CD4-positive, CD25-positive, alpha-beta regulatory T cell (primary cell): ENCODE measurements at regions not wholly inside any gene's neighbourhood (a gene's known extent, or its start where the extent isn't known, plus 50 kb on each side); places are given as distances from the start of the nearest gene placed in this dataset.

Source experiments
- ATAC-seq, 2 donors: fragments of 150-1000 bp; cut with Tn5 transposase; one replicate each; pipeline ENCODE4 v1.10.0; 2021; ENCODE audit warnings: low read depth in 2 of 2, moderate number of reproducible peaks in 2 of 2, moderate library complexity in 1 of 2
- DNase-seq, 3 donors: peaks; one replicate each; pipeline versions ENCODE4 v3.0.0 to v3.0.0-alpha.2; 2012 to 2022; ENCODE audit warnings: mixed read lengths in 1 of 3
- H3K27ac ChIP-seq: one replicate; pipeline ENCODE4 v1.7.0; 2013; ENCODE audit warnings: mild to moderate bottlenecking, low read length; ENCODE audit not compliant: insufficient read depth, poor library complexity, severe bottlenecking
- H3K27me3 ChIP-seq: one replicate; pipeline ENCODE4 v1.7.0; 2013; ENCODE audit warnings: low read length; ENCODE audit not compliant: control insufficient read depth, insufficient read depth
- H3K36me3 ChIP-seq: one replicate; pipeline ENCODE4 v1.7.0; 2013; ENCODE audit warnings: mild to moderate bottlenecking, low read length, moderate library complexity; ENCODE audit not compliant: control insufficient read depth, insufficient read depth
- H3K4me1 ChIP-seq: 2 replicates; pipeline ENCODE4 v1.7.0; 2013; ENCODE audit warnings: mild to moderate bottlenecking, low read length; ENCODE audit not compliant: insufficient read depth, control insufficient read depth, poor library complexity, severe bottlenecking
- H3K4me3 ChIP-seq: one replicate; pipeline ENCODE4 v1.7.0; 2013; ENCODE audit warnings: low read depth, mild to moderate bottlenecking, low read length, moderate library complexity
- H3K9me3 ChIP-seq, 2 experiments: 1 replicate in 1 of 2; 2 replicates in 1 of 2; pipeline ENCODE4 v1.7.0; 2013; ENCODE audit warnings: low read length in 2 of 2, mild to moderate bottlenecking in 1 of 2, moderate library complexity in 1 of 2; ENCODE audit not compliant: control insufficient read depth in 2 of 2
- H3K27ac Mint-ChIP-seq, 3 donors: one replicate each; pipeline ENCODE4 v1.8.0; 2020 to 2022; ENCODE audit warnings: mild to moderate bottlenecking in 3 of 3, mixed read lengths in 3 of 3, moderate library complexity in 2 of 3
- H3K27me3 Mint-ChIP-seq: one replicate; pipeline ENCODE4 v1.8.0; 2022; ENCODE audit warnings: mild to moderate bottlenecking, mixed read lengths
- H3K36me3 Mint-ChIP-seq: one replicate; pipeline ENCODE4 v1.8.0; 2020; ENCODE audit warnings: mixed read lengths
- H3K4me1 Mint-ChIP-seq, 4 donors: one replicate each; pipeline ENCODE4 v1.8.0; 2020 to 2022; ENCODE audit warnings: mixed read lengths in 4 of 4, mild to moderate bottlenecking in 1 of 4
- H3K4me3 Mint-ChIP-seq, 4 donors: one replicate each; pipeline ENCODE4 v1.8.0; 2020 to 2022; ENCODE audit warnings: mild to moderate bottlenecking in 4 of 4, mixed read lengths in 4 of 4, moderate library complexity in 3 of 4
- H3K9me3 Mint-ChIP-seq, 7 donors: one replicate each; pipeline ENCODE4 v1.8.0; 2020 to 2022; ENCODE audit warnings: mixed read lengths in 7 of 7, mild to moderate bottlenecking in 3 of 7, moderate library complexity in 2 of 7

DNA sequence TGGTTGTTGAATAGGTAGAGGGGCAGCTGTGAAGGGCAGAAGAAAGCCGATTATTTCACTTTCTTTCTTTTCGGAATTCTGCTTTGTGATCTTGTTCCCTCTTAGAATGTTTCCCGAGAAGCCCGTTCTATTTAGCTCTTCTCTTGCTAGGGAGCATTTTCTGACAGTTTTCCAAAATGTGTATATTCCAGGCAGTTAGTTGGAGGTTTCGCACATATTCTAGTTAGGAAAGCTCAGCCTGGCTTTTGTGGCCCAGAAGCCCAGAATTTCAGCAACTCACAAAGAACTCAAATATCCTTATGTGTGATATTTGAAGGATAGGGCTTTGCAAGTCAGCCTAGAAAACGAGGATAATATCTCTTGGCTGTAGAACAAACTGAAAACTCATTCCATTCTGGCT lies 461.0 kb upstream of the C9orf72 start:
- H3K36me3 Mint-ChIP-seq: no peaks in the 10 kb centered on the region
- Histone ChIP-seq H3K36me3 (no peaks in the 10 kb centered on the region), H3K4me1 (no peaks in the 10 kb centered on the region), H3K27ac (no peak overlapping the region), H3K27me3 (no peaks in the 10 kb centered on the region), H3K9me3 (no peaks in the 10 kb centered on the region), H3K4me3 (no peak overlapping the region)
- no peak overlapping the region for H3K27ac Mint-ChIP-seq
- no peak overlapping the region for H3K4me3 Mint-ChIP-seq
- no peak for DNase-seq
- no peaks in the 10 kb centered on the region for H3K27me3 Mint-ChIP-seq
- peaks cover 0 to 6% (median 0%) of the 10 kb centered on the region in 7 donors for H3K9me3 Mint-ChIP-seq
- no peaks in the 10 kb centered on the region for H3K4me1 Mint-ChIP-seq
- ATAC-seq: no peak

DNA sequence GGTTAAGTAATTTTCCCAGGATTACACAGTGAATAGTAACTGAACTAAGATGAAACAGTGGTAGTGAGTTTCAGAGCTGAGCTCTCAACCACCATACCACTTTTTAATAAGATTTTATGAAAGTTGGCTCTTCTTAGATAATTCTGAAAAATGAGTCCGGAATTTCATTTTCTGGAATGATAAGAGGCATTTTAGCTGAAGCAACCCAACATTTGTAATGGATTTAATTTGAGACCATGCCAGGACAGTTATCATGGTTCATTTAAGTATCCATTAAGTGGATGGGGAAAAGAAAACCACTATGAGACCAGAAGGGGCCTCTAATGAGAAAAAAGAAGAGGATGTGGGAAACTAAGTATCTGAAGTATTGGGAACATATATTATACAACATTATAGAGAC lies 464.7 kb upstream of the C9orf72 start:
- DNase-seq (no peak), ATAC-seq (no peak)
- Histone ChIP-seq H3K4me1 (no peaks in the 10 kb centered on the region), H3K27me3 (no peaks in the 10 kb centered on the region), H3K36me3 (no peaks in the 10 kb centered on the region), H3K27ac (no peak overlapping the region), H3K9me3 (no peaks in the 10 kb centered on the region), H3K4me3 (no peak overlapping the region)
- no peak overlapping the region for H3K4me3 Mint-ChIP-seq
- no peak overlapping the region for H3K27ac Mint-ChIP-seq
- H3K36me3 Mint-ChIP-seq: no peaks in the 10 kb centered on the region
- H3K4me1 Mint-ChIP-seq: no peaks in the 10 kb centered on the region
- peaks cover 0 to 6% (median 0%) of the 10 kb centered on the region in 7 donors for H3K9me3 Mint-ChIP-seq
- no peaks in the 10 kb centered on the region for H3K27me3 Mint-ChIP-seq

DNA sequence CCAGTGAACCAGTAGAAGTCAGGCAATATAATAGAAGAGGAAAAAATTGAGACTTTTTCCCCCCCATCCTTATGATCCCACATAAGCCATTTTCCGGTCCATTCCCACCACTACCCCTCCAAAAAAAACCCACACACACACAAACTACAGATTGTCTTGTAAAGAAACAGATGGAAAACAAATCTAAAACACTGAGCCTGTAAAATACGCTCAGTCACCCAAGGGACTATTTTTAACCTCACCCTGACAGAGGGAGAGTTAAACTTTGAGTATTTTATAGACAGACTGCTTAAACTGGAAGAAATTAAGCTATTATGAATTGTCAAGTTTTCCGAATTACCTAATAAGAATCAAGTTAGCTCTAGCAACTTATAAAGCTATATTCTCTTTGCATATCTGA lies 471.8 kb upstream of the C9orf72 start:
- no peak for ATAC-seq
- Mint-ChIP-seq H3K4me1 (no peaks in the 10 kb centered on the region), H3K9me3 (peaks cover 0 to 7% (median 3%) of the 10 kb centered on the region in 7 donors), H3K36me3 (no peaks in the 10 kb centered on the region), H3K27me3 (no peaks in the 10 kb centered on the region), H3K4me3 (no peak overlapping the region), H3K27ac (no peak overlapping the region)
- Histone ChIP-seq H3K4me3 (no peak overlapping the region), H3K9me3 (no peaks in the 10 kb centered on the region), H3K27me3 (no peaks in the 10 kb centered on the region), H3K27ac (no peak overlapping the region), H3K36me3 (no peaks in the 10 kb centered on the region), H3K4me1 (no peaks in the 10 kb centered on the region)
- DNase-seq: no peak

DNA sequence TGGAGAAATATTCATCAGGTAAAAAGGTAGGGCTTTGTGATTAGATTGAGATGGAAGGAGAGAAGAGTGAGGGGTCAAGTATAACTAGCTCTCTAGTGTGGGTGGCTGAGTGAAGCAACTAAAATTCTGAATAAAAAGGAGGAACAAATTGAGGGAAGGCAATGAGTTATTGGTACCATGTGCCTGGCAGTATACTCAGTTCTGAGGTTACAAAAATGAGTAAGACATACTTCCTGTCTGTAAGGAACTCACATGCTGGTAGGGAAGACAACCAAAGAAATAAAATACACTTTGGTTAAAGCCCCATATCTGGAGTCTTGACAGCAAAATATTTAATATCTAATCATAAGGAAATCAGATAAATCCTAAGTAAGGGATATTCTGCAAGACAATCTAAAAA lies 476.8 kb upstream of the C9orf72 start:
- Histone ChIP-seq H3K36me3 (no peaks in the 10 kb centered on the region), H3K9me3 (no peaks in the 10 kb centered on the region), H3K4me3 (no peak overlapping the region), H3K27ac (no peak overlapping the region), H3K4me1 (no peaks in the 10 kb centered on the region), H3K27me3 (no peaks in the 10 kb centered on the region)
- Mint-ChIP-seq H3K9me3 (peaks cover 0 to 6% (median 2%) of the 10 kb centered on the region in 7 donors), H3K4me3 (no peak overlapping the region), H3K27ac (no peak overlapping the region), H3K27me3 (no peaks in the 10 kb centered on the region), H3K4me1 (no peaks in the 10 kb centered on the region), H3K36me3 (no peaks in the 10 kb centered on the region)
- DNase-seq: no peak
- ATAC-seq: no peak

DNA sequence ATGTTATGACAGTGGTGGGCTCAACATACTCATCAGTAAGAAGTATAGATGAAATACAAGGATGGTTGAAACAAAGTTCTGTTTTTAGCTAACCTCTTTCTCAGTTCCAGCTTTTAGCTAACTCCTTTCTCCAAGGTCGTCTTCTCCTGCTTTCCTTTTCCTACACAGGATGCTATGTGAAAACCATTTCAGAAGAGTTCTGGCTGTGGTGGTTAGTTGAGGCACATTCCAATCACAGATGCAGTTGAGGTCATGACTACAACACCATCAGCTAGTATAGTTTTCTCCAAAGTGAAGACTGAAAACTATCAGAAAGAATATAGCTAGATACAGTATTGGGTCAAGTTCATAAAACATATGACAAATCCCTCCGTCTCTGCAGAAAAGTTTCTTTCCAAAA lies 477.7 kb upstream of the C9orf72 start:
- Histone ChIP-seq H3K27ac (no peak overlapping the region), H3K4me3 (no peak overlapping the region), H3K36me3 (no peaks in the 10 kb centered on the region), H3K27me3 (no peaks in the 10 kb centered on the region), H3K4me1 (no peaks in the 10 kb centered on the region), H3K9me3 (no peaks in the 10 kb centered on the region)
- Mint-ChIP-seq H3K27ac (no peak overlapping the region), H3K36me3 (no peaks in the 10 kb centered on the region), H3K9me3 (peaks cover 0 to 6% (median 0%) of the 10 kb centered on the region in 7 donors), H3K27me3 (no peaks in the 10 kb centered on the region), H3K4me3 (no peak overlapping the region), H3K4me1 (no peaks in the 10 kb centered on the region)
- DNase-seq: no peak
- no peak for ATAC-seq

DNA sequence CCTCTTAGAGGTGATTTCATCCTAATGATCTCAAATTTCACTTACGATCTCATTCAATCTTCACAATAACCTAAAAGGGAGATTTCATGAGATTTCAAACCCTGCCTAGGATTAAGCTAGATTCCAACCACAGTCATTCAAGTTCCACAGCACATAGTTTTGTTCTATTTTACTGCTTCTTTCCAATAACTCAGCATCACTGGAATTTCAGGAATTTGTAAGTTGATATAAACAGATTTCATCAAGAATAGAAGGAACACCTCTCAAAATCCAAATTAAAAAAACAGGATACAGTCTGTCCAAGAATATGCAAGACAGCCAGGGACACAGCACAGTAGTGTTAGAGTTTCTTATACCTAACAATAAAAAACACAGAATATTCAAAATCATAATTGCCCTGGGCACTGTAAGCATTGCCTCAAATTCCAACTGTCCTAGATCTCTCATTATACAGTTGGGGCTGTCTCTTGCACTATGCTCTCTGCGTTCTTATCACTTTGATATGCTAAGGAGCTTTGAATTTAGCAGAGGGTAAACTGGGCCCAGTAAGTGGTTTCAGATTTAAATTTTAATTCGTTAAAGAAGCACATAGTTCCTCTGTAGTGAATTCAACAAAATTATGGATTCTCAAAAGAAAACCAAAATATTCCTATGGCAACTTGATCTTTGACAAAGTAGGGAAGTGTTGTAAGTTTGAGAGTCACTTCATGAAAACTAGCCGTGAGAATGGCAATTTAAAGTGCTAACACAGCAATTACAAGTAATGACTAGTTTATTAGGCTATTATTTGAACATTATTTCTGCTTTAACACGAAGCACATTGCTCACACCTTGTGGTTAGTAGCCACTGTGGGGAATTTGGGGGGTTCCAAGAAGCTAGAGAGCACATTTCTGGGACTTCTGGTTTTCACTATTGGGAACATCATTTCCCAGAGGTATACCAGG lies 478.6 kb upstream of the C9orf72 start:
- Histone ChIP-seq H3K27me3 (no peaks in the 10 kb centered on the region), H3K4me1 (no peaks in the 10 kb centered on the region), H3K9me3 (no peaks in the 10 kb centered on the region), H3K36me3 (no peaks in the 10 kb centered on the region), H3K27ac (no peak overlapping the region), H3K4me3 (no peak overlapping the region)
- DNase-seq: no peak
- Mint-ChIP-seq H3K36me3 (no peaks in the 10 kb centered on the region), H3K27ac (no peak overlapping the region), H3K27me3 (no peaks in the 10 kb centered on the region), H3K9me3 (peaks cover 0 to 5% (median 0%) of the 10 kb centered on the region in 7 donors), H3K4me3 (no peak overlapping the region), H3K4me1 (no peaks in the 10 kb centered on the region)
- ATAC-seq: no peak

DNA sequence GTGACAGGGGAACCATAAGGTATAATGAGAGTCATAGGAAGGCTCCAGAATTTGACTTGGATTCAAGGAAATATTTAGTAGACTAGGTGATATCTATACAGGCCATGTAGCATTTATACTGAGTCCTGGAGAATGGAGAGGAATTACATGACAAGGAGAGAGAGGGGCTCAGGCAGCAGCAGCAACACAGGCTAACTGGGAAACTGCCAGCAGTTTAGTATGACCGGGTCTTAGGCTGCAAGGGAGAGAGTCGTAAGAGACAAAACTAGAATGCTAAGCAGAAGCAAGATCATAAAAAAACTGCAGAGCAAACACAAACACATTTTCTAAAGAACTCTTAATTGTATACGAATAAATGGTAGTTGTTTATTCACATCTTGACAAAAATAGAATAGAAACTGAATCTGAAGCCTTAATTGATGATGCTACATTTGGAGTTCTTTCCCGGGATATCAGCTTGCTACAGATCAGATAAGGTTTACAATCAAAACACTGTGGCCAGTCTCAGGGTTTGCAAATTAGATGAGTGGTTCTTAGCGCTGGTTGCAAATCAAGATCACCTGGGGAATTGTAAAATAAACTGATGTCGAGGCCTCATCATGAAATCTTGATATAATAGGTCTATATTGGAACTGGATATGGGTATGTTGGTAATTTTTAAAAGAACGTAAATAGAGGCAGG lies 480.0 kb upstream of the C9orf72 start:
- H3K27me3 Mint-ChIP-seq: no peaks in the 10 kb centered on the region

More for the DNA sequence above, 480.0 kb upstream of the C9orf72 start:
- no peaks in the 10 kb centered on the region for H3K9me3 ChIP-seq
- H3K9me3 Mint-ChIP-seq: peaks cover 0 to 6% (median 0%) of the 10 kb centered on the region in 7 donors
- H3K4me3 ChIP-seq: no peak overlapping the region
- H3K36me3 Mint-ChIP-seq: no peaks in the 10 kb centered on the region
- no peaks in the 10 kb centered on the region for H3K4me1 ChIP-seq
- no peaks in the 10 kb centered on the region for H3K4me1 Mint-ChIP-seq
- DNase-seq: no peak
- H3K27ac ChIP-seq: no peak overlapping the region
- H3K36me3 ChIP-seq: no peaks in the 10 kb centered on the region
- no peak overlapping the region for H3K27ac Mint-ChIP-seq
- ATAC-seq: no peak
- H3K27me3 ChIP-seq: no peaks in the 10 kb centered on the region
- H3K4me3 Mint-ChIP-seq: no peak overlapping the region
